Lung (tissue), 11 donors: ENCODE measurements at regions not wholly inside any gene's neighbourhood (a gene's known extent, or its start where the extent isn't known, plus 50 kb on each side); places are given as distances from the start of the nearest gene placed in this dataset.

Experiments
- ATAC-seq: fragments of 200-7000 bp; cut with Tn5 transposase; one replicate; pipeline ENCODE4 v1.9.1; 2020; ENCODE audit warnings: moderate number of reproducible peaks; ENCODE audit not compliant: insufficient read depth, low FRiP score
- DNase-seq, 3 donors: peaks; one replicate each; pipeline ENCODE4 v3.0.0-alpha.2; 2013 to 2017
- H3K27ac ChIP-seq, 2 donors: one replicate each; pipeline ENCODE4 v1.5.1; 2013; ENCODE audit warnings: mild to moderate bottlenecking in 2 of 2, moderate library complexity in 2 of 2, control low read depth in 1 of 2, inconsistent platforms in 1 of 2, low read depth in 1 of 2, low read length in 1 of 2
- H3K27me3 ChIP-seq, 3 donors: one replicate each; pipeline ENCODE4 v1.5.1; 2013; ENCODE audit warnings: low read length in 2 of 3; ENCODE audit not compliant: control insufficient read depth in 3 of 3, insufficient read depth in 3 of 3
- H3K36me3 ChIP-seq, 4 donors: one replicate each; pipeline ENCODE4 v1.5.1; 2013; ENCODE audit warnings: low read length in 4 of 4, mild to moderate bottlenecking in 1 of 4, moderate library complexity in 1 of 4; ENCODE audit not compliant: control insufficient read depth in 4 of 4, insufficient read depth in 4 of 4
- H3K4me1 ChIP-seq, 5 donors: one replicate each; pipeline ENCODE4 v1.5.1; 2013; ENCODE audit warnings: low read length in 5 of 5, mild to moderate bottlenecking in 2 of 5, moderate library complexity in 1 of 5; ENCODE audit not compliant: control insufficient read depth in 5 of 5, insufficient read depth in 5 of 5
- H3K4me3 ChIP-seq: one replicate; pipeline ENCODE4 v1.5.1; 2013; ENCODE audit warnings: mild to moderate bottlenecking, control low read depth, moderate library complexity
- H3K9ac ChIP-seq, 2 donors: one replicate each; pipeline ENCODE4 v1.5.1; 2013; ENCODE audit warnings: low read length in 2 of 2, control low read depth in 1 of 2; ENCODE audit not compliant: insufficient read depth in 1 of 2
- H3K9me3 ChIP-seq, 4 donors: one replicate each; pipeline ENCODE4 v1.5.1; 2013; ENCODE audit warnings: low read length in 3 of 4, mild to moderate bottlenecking in 1 of 4, moderate library complexity in 1 of 4; ENCODE audit not compliant: control insufficient read depth in 4 of 4, insufficient read depth in 3 of 4
- CTCF ChIP-seq: IDR thresholded peaks from 2 replicates; pipeline ENCODE4 v1.5.1; 2012; ENCODE audit warnings: mild to moderate bottlenecking; ENCODE audit errors: control extremely low read depth, extremely low read depth
- WGBS, 2 donors: extraction: QIAGEN DNeasy Blood & Tissue Kit; methylation state at CpG; one replicate each; pipeline ENCODE4 v1.1.7; 2013; 5-methylcytosine and 5-hydroxymethylcytosine counted together
- donor health status: control.
- donor health status: control.
- donor health status: Bipolar disorder and iron deficiency.
- donor health status: healthy.
- donor health status: DM: yes; HTN: yes; CAD: no.

- Histone ChIP-seq H3K27me3 (no peaks in the 10 kb centered on the region), H3K4me1 (no peaks in the 10 kb centered on the region), H3K27ac (no peak overlapping the region), H3K36me3 (no peaks in the 10 kb centered on the region), H3K4me3 (no peak overlapping the region), H3K9ac (no peak overlapping the region), H3K9me3 (peaks cover 0 to 5% (median 0%) of the 10 kb centered on the region in 4 donors)
- no peak for ATAC-seq
- DNase-seq: no peak
- 83 to 89% methylated on average over 1 of the region's 1 CpG for WGBS, 2 donors
- no peak for TF ChIP-seq CTCF
Observed at GRCh38 chr1:5408401-5408800, 583.8 kb downstream of the NPHP4 start.

- no peak for ATAC-seq
- no peak for TF ChIP-seq CTCF
- Histone ChIP-seq H3K9ac (no peak overlapping the region), H3K27me3 (no peaks in the 10 kb centered on the region), H3K4me1 (no peaks in the 10 kb centered on the region), H3K4me3 (no peak overlapping the region), H3K27ac (no peak overlapping the region), H3K9me3 (peaks cover 0 to 5% (median 0%) of the 10 kb centered on the region in 4 donors), H3K36me3 (no peaks in the 10 kb centered on the region)
- DNase-seq: no peak
- WGBS, 2 donors: 87 to 88% methylated on average over 3 of the region's 3 CpGs
Observed at GRCh38 chr1:5405263-5405662, 587.0 kb downstream of the NPHP4 start.

- H3K36me3 ChIP-seq: no peaks in the 10 kb centered on the region
- H3K4me1 ChIP-seq: no peaks in the 10 kb centered on the region
- TF ChIP-seq CTCF: no peak
- 78 to 83% methylated on average over 7 of the region's 7 CpGs for WGBS, 2 donors
- H3K27ac ChIP-seq: no peak overlapping the region
- peaks cover 0 to 5% (median 0%) of the 10 kb centered on the region in 4 donors for H3K9me3 ChIP-seq
- H3K9ac ChIP-seq: no peak overlapping the region
- no peak overlapping the region for H3K4me3 ChIP-seq
- no peak for DNase-seq
- no peaks in the 10 kb centered on the region for H3K27me3 ChIP-seq
- no peak for ATAC-seq
Observed at GRCh38 chr1:5404412-5405203, 587.6 kb downstream of the NPHP4 start.
